SK-N-SH (cell line): ENCODE measurements at regions not wholly inside any gene's neighbourhood (a gene's known extent, or its start where the extent isn't known, plus 50 kb on each side); places are given as distances from the start of the nearest gene placed in this dataset.
A peak's percentile ranks its signal among the peaks of the same experiment; 100 is the strongest.

Experiments
- CTCF ChIA-PET: fragments of 300-600, 350-600 bp; formaldehyde crosslinking; extraction: SDS; loops from one replicate; lab custom pipeline; 2021; lab: Yijun Ruan, JAX
- POLR2A ChIA-PET: fragments of 350-600 bp; sonication (Branson Sonifier 250); formaldehyde crosslinking; extraction: SDS; loops from one replicate; lab custom pipeline; 2020; ENCODE audit warnings: antibody characterized with exemption, inconsistent platforms; lab: Yijun Ruan, JAX
- DNase-seq: peaks from one replicate; pipeline ENCODE4 v3.0.0; 2012
- H2AFZ ChIP-seq: fragments of 200-600 bp; sonication (generic); 2 replicates; pipeline ENCODE4 v1.8.1; 2016; ENCODE audit warnings: antibody characterized with exemption, mild to moderate bottlenecking, low read depth
- H3F3A ChIP-seq: fragments of 200-600 bp; sonication (generic); replicated peaks from 2 replicates; pipeline ENCODE3; 2016; ENCODE audit warnings: antibody characterized with exemption, mild to moderate bottlenecking; ENCODE audit not compliant: insufficient read depth
- H3K27ac ChIP-seq, 2 experiments: fragments of 200-500 bp in 1 of 2; fragments of 200-600 bp in 1 of 2; sonication (Bioruptor generic) in 1 of 2; sonication (generic), shearing (Covaris generic) in 1 of 2; 2 replicates each; pipeline versions ENCODE4 v1.5.1 to v1.6.1; 2014 to 2016; ENCODE audit warnings: low read depth in 2 of 2, inconsistent platforms in 1 of 2, low read length in 1 of 2, mild to moderate bottlenecking in 1 of 2, mixed read lengths in 1 of 2
- H3K27me3 ChIP-seq: fragments of 200-600 bp; sonication (generic), shearing (Covaris generic); 2 replicates; pipeline ENCODE4 v1.6.1; 2016; ENCODE audit warnings: mixed run types; ENCODE audit not compliant: insufficient read depth
- H3K36me3 ChIP-seq, 2 experiments: fragments of 200-500 bp in 1 of 2; fragments of 200-600 bp in 1 of 2; sonication (Bioruptor generic) in 1 of 2; sonication (generic) in 1 of 2; replicated peaks in 1 of 2; 2 replicates each; pipeline versions ENCODE3 to v1.5.1; 2014 to 2016; ENCODE audit warnings: low read length in 1 of 2, mild to moderate bottlenecking in 1 of 2; ENCODE audit not compliant: insufficient read depth in 2 of 2, control insufficient read depth in 1 of 2
- H3K4me1 ChIP-seq, 2 experiments: fragments of 200-500 bp in 1 of 2; fragments of 200-600 bp in 1 of 2; sonication (Bioruptor generic) in 1 of 2; sonication (generic), shearing (Covaris generic) in 1 of 2; 2 replicates each; pipeline versions ENCODE4 v1.5.1 to v1.6.1; 2014 to 2016; ENCODE audit warnings: low read depth in 1 of 2, low read length in 1 of 2, mixed run types in 1 of 2; ENCODE audit not compliant: insufficient read depth in 2 of 2, control insufficient read depth in 1 of 2
- H3K4me2 ChIP-seq: fragments of 200-600 bp; sonication (generic), shearing (Covaris generic); 2 replicates; pipeline ENCODE4 v1.6.1; 2017; ENCODE audit warnings: mixed run types
- H3K4me3 ChIP-seq, 2 experiments: fragments of 200-500 bp in 1 of 2; fragments of 200-600 bp in 1 of 2; sonication (Bioruptor generic) in 1 of 2; sonication (generic), shearing (Covaris generic) in 1 of 2; 2 replicates each; pipeline versions ENCODE4 v1.5.1 to v1.8.1; 2014 to 2016; ENCODE audit warnings: low read depth in 2 of 2, inconsistent platforms in 1 of 2, low read length in 1 of 2, mild to moderate bottlenecking in 1 of 2, mixed read lengths in 1 of 2, moderate library complexity in 1 of 2
- H3K79me2 ChIP-seq: fragments of 200-600 bp; sonication (generic); 2 replicates; pipeline ENCODE4 v1.8.1; 2017; ENCODE audit warnings: mild to moderate bottlenecking; ENCODE audit not compliant: insufficient read depth
- H3K9ac ChIP-seq: fragments of 200-600 bp; sonication (generic); 2 replicates; pipeline ENCODE4 v1.6.1; 2017; ENCODE audit warnings: mixed run types
- H3K9me2 ChIP-seq: fragments of 200-600 bp; sonication (generic); 2 replicates; pipeline ENCODE4 v1.6.1; 2017; ENCODE audit warnings: mixed run types
- H3K9me3 ChIP-seq: fragments of 200-600 bp; sonication (generic); 2 replicates; pipeline ENCODE4 v1.6.1; 2017; ENCODE audit warnings: mixed run types, mild to moderate bottlenecking, moderate library complexity
- H4K20me1 ChIP-seq: fragments of 200-600 bp; sonication (generic); 2 replicates; pipeline ENCODE4 v1.6.1; 2017; ENCODE audit warnings: mild to moderate bottlenecking, mixed run types; ENCODE audit not compliant: insufficient read depth
- ELF1 ChIP-seq: IDR thresholded peaks from 2 replicates; pipeline ENCODE4 v1.4.0; 2012
- EP300 ChIP-seq, 2 experiments: IDR thresholded peaks; 2 replicates each; pipeline versions ENCODE4 v1.4.0 to v1.6.1; 2012; ENCODE audit warnings: borderline replicate concordance in 1 of 2, low read depth in 1 of 2, low read length in 1 of 2
- FOXJ3 ChIP-seq: sonication (generic); formaldehyde crosslinking; IDR thresholded peaks from 2 replicates; pipeline ENCODE4 v1.5.1; 2020; ENCODE audit warnings: mild to moderate bottlenecking, missing genetic modification reagents
- GABPA ChIP-seq: IDR thresholded peaks from 2 replicates; pipeline ENCODE4 v1.4.0; 2012; ENCODE audit warnings: low read depth, mild to moderate bottlenecking
- MXI1 ChIP-seq: IDR thresholded peaks from 2 replicates; pipeline ENCODE4 v1.6.1; 2012; ENCODE audit warnings: mild to moderate bottlenecking, low read depth, low read length, improper control_type of control experiment
- NFIC ChIP-seq: IDR thresholded peaks from 2 replicates; pipeline ENCODE4 v1.4.0; 2012; ENCODE audit warnings: borderline replicate concordance
- NRF1 ChIP-seq: IDR thresholded peaks from 2 replicates; pipeline ENCODE4 v1.6.1; 2012; ENCODE audit warnings: low read depth, mild to moderate bottlenecking, low read length
- RAD21 ChIP-seq: IDR thresholded peaks from 2 replicates; pipeline ENCODE4 v1.6.1; 2012; ENCODE audit warnings: mild to moderate bottlenecking, low read length
- RFX5 ChIP-seq: IDR thresholded peaks from 2 replicates; pipeline ENCODE4 v1.6.1; 2012; ENCODE audit warnings: mild to moderate bottlenecking, improper control_type of control experiment, low read length
- SIN3A ChIP-seq: IDR thresholded peaks from 2 replicates; pipeline ENCODE4 v1.6.1; 2012; ENCODE audit warnings: low read depth, mild to moderate bottlenecking, low read length, moderate library complexity, borderline replicate concordance
- YY1 ChIP-seq: IDR thresholded peaks from 2 replicates; pipeline ENCODE4 v1.4.0; 2012; ENCODE audit warnings: low read depth, mild to moderate bottlenecking
- WGBS: methylation state at CpG from one replicate; pipeline ENCODE4 v1.1.6; 2017; ENCODE audit warnings: low lambda C conversion rate; 5-methylcytosine and 5-hydroxymethylcytosine counted together
- TF ChIP-seq, protein P1 (sequence below): IDR thresholded peaks from 2 replicates; pipeline ENCODE4 v1.4.0; 2012; ENCODE audit warnings: low read depth
- TF ChIP-seq, protein P2 (sequence below): fragments of 200-600 bp; sonication (generic); IDR thresholded peaks from 2 replicates; pipeline ENCODE4 v1.6.1; 2017; ENCODE audit warnings: antibody characterized with exemption, mild to moderate bottlenecking, moderate library complexity

DNA sequence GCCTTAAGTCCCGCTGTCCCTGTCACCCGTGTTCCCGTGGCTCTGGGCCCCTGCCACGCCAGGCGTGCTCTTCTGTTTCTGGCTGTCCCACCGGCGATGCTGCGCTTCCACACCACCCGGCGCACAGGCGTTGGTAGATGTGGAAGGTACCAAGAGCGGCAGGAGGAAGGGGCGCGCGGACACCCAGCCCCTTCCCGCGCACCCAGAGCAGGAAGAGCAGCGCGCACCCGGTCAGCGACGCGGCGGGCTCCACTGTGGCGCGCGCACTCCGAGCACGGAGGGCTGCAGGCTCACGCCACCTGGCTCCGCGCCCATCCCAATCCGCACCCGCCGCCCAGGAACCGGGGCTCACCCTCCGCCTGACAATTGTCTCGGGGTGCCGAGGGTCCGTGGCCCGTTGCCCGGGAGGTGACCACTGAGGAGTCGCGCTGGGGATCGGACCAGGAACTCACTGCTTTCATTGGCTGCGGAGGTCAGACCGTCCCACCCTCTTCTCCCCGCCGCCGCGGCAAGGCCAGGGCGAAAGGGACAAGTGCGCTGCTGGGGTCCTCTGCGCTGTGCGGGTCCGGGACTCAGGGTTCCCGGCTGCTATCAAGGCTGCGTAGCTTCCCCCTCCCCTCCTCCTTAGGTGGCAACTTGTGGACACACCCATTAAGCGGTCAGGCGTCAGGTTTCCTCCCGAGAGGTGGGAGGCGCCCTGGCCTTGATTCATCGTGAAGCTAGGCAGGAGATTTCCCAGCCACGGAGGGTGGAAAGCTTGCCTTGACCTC lies 121.6 kb upstream of the ZNF92 start:
- TF ChIP-seq YY1 = no peak
- TF ChIP-seq SIN3A = no peak
- TF ChIP-seq NRF1 = peak; percentile 2; the same call in 1 of the 2 replicates
- TF ChIP-seq, protein P1, sequence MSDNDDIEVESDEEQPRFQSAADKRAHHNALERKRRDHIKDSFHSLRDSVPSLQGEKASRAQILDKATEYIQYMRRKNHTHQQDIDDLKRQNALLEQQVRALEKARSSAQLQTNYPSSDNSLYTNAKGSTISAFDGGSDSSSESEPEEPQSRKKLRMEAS = peak; percentile 57; the same call in 1 of the 2 replicates
- peak; percentile 90 for TF ChIP-seq MXI1
- TF ChIP-seq GABPA = no peak
- no peak for TF ChIP-seq ELF1
- no peak for TF ChIP-seq FOXJ3 (CRISPR knock-in tag)
- TF ChIP-seq, protein P2, sequence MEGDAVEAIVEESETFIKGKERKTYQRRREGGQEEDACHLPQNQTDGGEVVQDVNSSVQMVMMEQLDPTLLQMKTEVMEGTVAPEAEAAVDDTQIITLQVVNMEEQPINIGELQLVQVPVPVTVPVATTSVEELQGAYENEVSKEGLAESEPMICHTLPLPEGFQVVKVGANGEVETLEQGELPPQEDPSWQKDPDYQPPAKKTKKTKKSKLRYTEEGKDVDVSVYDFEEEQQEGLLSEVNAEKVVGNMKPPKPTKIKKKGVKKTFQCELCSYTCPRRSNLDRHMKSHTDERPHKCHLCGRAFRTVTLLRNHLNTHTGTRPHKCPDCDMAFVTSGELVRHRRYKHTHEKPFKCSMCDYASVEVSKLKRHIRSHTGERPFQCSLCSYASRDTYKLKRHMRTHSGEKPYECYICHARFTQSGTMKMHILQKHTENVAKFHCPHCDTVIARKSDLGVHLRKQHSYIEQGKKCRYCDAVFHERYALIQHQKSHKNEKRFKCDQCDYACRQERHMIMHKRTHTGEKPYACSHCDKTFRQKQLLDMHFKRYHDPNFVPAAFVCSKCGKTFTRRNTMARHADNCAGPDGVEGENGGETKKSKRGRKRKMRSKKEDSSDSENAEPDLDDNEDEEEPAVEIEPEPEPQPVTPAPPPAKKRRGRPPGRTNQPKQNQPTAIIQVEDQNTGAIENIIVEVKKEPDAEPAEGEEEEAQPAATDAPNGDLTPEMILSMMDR = no peak
- peak; percentile 44; the same call in 1 of the 2 replicates for TF ChIP-seq RFX5
- peak; percentile 31; the same call in 1 of the 2 replicates for TF ChIP-seq NFIC
- 0 out of 2 replicates have a peak, but pooled peaks have one; percentile 6 for TF ChIP-seq RAD21
- TF ChIP-seq, all 33 proteins: peak for 6
- Histone ChIP-seq H3K27ac (peak overlapping the region in 1 of 2 experiments; percentile 88; a peak in 2 of 4 replicates), H3K4me1 (peaks cover 0 to 13% of the 10 kb centered on the region in 2 experiments; a peak in 1 of 4 replicates), H3K79me2 (no peaks in the 10 kb centered on the region), H3K9ac (peak overlapping the region; percentile 49; the same call in 1 of the 2 replicates), H3F3A (no peaks in the 10 kb centered on the region), H4K20me1 (no peaks in the 10 kb centered on the region), H3K36me3 (no peaks in the 10 kb centered on the region), H3K9me3 (no peaks in the 10 kb centered on the region), H3K4me3 (peak overlapping the region; percentile 71 to 80), H2AFZ (peak overlapping the region; percentile 72), H3K27me3 (no peaks in the 10 kb centered on the region; the same call in 1 of the 2 replicates), H3K4me2 (peak overlapping the region; percentile 96), H3K9me2 (0 out of 2 replicates have a peak, but pooled peaks cover 3% of the 10 kb centered on the region)
- WGBS = 3% methylated on average over 43 of the region's 64 CpGs
- DNase-seq = peak; percentile 98
- CTCF ChIA-PET = interaction anchor here (0.6 to 6.9 kb wide), 4 partner anchors 36 to 58 kb away, joined by 3 to 39 read pairs (median 4); no protein-coding TSS in a partner anchor
- POLR2A ChIA-PET = interaction anchor here (1.0 kb wide), 1 partner anchor 12 kb away, joined by 3 read pairs; no protein-coding TSS in a partner anchor

DNA sequence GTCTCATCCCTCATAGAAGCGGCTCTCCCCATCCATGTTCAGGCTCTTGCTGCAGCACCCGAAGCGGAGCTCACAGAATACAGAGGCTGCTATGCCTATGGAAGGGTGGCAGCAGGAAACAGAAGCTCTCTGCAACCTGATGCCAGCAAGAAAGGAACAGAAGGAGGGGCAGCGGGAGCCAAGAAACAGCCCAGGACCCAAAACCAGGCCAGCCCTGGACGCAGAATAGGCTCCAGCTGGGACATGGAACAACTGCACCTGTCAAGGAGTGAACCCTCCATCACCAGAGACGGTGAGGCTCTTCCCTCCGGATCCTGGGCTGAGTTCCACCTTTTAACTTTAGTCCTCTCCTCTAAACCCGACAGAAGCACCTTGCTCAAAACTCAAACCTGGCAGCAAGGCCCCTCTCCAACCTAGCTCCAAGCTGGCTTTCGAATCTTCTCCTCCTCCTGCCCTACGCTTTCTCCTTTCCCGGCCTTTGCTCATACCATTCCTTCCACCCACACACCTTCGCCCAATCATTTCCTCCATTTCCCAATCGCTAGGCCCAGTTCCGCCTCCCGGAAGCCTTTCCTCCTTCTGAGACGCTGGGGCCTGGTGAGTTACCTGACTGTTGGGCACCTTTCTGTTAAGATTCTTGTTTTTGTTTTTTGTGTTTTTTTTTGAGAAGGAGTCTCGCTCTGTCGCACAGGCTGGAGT lies 122.8 kb upstream of the ZNF92 start:
- no peaks in the 10 kb centered on the region for H3K9me2 ChIP-seq
- no peak for TF ChIP-seq NRF1
- TF ChIP-seq EP300 (IDR thresholded peaks at IDR 0.05; ENCODE audit: borderline replicate concordance in 1 of 2, low read depth in 1 of 2, low read length in 1 of 2) = no peak
- TF ChIP-seq, all 33 proteins: peak for 0
- H3K9me3 ChIP-seq = no peaks in the 10 kb centered on the region
- no peak overlapping the region for H3K9ac ChIP-seq
- ChIA-PET POLR2A (no interaction called here), CTCF (interaction anchor here (1.2 to 6.9 kb wide), 4 partner anchors 14 to 56 kb away, joined by 3 to 39 read pairs (median 4); no protein-coding TSS in a partner anchor)
- peaks cover 0 to 13% of the 10 kb centered on the region in 2 experiments; a peak in 1 of 4 replicates for H3K4me1 ChIP-seq
- H3K36me3 ChIP-seq = no peaks in the 10 kb centered on the region
- no peak overlapping the region for H3K27ac ChIP-seq
- no peak for DNase-seq
- no peak overlapping the region for H3K4me2 ChIP-seq
- H3K4me3 ChIP-seq = no peak overlapping the region
- H3K79me2 ChIP-seq = no peaks in the 10 kb centered on the region
- H3F3A ChIP-seq = no peaks in the 10 kb centered on the region
- WGBS = 95% methylated on average over 18 of the region's 18 CpGs
- H2AFZ ChIP-seq = no peak overlapping the region
- H4K20me1 ChIP-seq = no peaks in the 10 kb centered on the region
- H3K27me3 ChIP-seq = no peaks in the 10 kb centered on the region; the same call in 1 of the 2 replicates
